MG63 (cell line): ENCODE measurements at regions not wholly inside any gene's neighbourhood (a gene's known extent, or its start where the extent isn't known, plus 50 kb on each side); places are given as distances from the start of the nearest gene placed in this dataset.
"Not testable (repeated sequence)": the region's sequence is repeated elsewhere in the genome, so short reads cannot be mapped to it uniquely, and the experiment has no call there.

Experiments
- DNase-seq: peaks from one replicate; pipeline ENCODE4 v3.0.0-alpha.2; 2020
- H3K27me3 ChIP-seq: fragments of 250-450 bp; sonication (Bioruptor Pico); 2 replicates; pipeline ENCODE4 v1.5.1; 2020; ENCODE audit warnings: mild to moderate bottlenecking, moderate library complexity
- H3K36me3 ChIP-seq: fragments of 250-450 bp; sonication (Bioruptor Pico); 2 replicates; pipeline ENCODE4 v1.5.1; 2020; ENCODE audit warnings: mild to moderate bottlenecking, moderate library complexity
- H3K4me3 ChIP-seq: fragments of 250-450 bp; sonication (Bioruptor Pico); 2 replicates; pipeline ENCODE4 v1.5.1; 2020; ENCODE audit warnings: mild to moderate bottlenecking, moderate library complexity
- H3K9me3 ChIP-seq: fragments of 250-450 bp; sonication (Bioruptor Pico); 2 replicates; pipeline ENCODE4 v1.5.1; 2020; ENCODE audit warnings: mild to moderate bottlenecking, moderate library complexity

- no peak overlapping the region for H3K4me3 ChIP-seq
- no peak for DNase-seq
- peaks cover 2% of the 10 kb centered on the region; the same call in 1 of the 2 replicates for H3K9me3 ChIP-seq
- H3K36me3 ChIP-seq: no peaks in the 10 kb centered on the region
- H3K27me3 ChIP-seq: no peaks in the 10 kb centered on the region
Observed at GRCh38 chr1:73327998-73328397, 870.0 kb downstream of the LRRIQ3 start.

DNA sequence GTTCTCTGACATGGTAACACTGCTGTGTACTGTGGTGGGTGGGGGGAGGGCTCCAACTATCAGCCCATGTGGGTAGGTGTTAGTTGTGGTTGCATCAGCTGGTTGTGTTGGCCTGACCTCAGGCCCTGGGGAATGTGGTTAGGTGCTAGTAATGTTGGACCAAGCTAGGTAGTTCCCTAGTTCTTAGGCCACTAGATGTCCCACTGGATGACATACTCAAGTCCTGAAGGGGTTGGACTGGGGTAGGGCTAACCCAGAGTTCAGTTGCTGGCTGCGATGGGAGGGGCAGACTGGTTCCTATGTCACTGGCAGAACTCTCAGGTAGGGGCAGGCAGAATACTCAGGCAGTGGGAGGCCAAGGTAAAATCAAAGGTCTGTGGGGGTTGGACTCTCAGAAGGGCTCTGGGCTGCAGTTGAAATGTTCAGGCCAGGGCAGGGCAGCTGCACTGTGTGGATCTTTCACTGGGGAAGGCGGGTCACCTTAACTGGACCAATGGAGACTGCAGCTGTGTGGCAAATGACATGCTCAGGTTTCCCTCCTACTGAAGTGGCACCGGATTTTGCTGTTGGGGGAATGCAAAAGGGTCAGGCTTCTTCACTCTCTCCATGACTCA is 870.7 kb downstream of the LRRIQ3 start:
- no peak for DNase-seq
- no peaks in the 10 kb centered on the region for H3K36me3 ChIP-seq
- no peaks in the 10 kb centered on the region for H3K9me3 ChIP-seq
- H3K4me3 ChIP-seq: no peak overlapping the region
- H3K27me3 ChIP-seq: no peaks in the 10 kb centered on the region

DNA sequence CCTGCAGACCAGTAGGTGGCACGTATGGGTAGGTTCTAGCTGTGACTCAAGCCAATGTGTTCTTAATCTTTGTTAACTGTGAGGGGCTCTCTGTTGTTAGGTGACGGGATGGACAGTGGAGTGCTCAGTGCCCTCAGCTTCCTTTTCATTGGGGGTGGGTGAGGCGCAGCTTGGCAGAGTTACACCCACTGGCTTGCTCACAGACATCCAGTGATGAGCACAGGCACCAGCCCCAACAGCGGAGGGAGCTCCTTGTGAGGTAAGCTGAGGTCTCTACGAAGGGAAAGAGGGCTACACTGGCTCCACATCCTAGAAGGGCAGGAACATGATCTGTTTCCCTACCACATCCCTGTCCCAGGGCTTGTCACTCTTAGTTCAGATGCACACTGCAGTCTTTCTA is 871.3 kb downstream of the LRRIQ3 start:
- no peak for DNase-seq
- H3K36me3 ChIP-seq: no peaks in the 10 kb centered on the region
- H3K27me3 ChIP-seq: no peaks in the 10 kb centered on the region
- no peak overlapping the region for H3K4me3 ChIP-seq
- H3K9me3 ChIP-seq: no peaks in the 10 kb centered on the region

GRCh38 chr1:73310797-73311381 is 887.1 kb downstream of the LRRIQ3 start:
- no peaks in the 10 kb centered on the region for H3K27me3 ChIP-seq
- no peak for DNase-seq
- H3K9me3 ChIP-seq: no peaks in the 10 kb centered on the region
- no peaks in the 10 kb centered on the region for H3K36me3 ChIP-seq
- no peak overlapping the region for H3K4me3 ChIP-seq

DNA sequence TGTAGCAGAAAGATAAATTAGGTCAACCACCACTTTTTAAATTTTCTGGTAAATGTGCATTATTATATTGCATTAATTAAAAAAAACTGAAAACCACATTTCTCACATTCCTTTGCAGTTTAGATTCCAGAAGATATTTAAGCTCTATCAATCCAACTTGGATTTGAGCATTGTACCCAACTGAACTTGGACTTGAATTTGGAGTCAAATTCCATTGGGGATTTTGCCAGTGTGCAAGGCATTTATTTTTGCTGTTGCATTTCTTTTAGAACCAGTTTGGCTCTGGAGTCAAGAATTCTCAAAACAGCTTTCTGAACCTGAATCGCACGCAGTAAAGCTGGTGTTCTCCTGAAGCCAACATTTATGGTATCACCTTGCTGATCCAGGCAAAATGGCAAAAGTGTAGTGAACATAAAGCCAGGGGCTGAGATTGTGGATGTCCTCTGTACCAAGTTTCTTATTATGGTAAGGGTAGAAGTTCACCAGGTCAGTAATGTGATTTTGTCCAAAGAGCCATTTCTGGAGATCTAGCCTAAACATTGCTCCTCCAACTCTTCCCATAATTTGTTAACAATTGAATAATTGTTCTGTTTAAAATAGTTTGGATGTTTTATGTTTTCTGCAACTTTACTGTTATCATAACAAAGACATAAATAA is 890.9 kb downstream of the LRRIQ3 start:
- DNase-seq: no peak
- Histone ChIP-seq H3K4me3 (no peak overlapping the region), H3K36me3 (no peaks in the 10 kb centered on the region), H3K9me3 (no peaks in the 10 kb centered on the region), H3K27me3 (no peaks in the 10 kb centered on the region)

GRCh38 chr1:73273886-73274285 is 924.1 kb downstream of the LRRIQ3 start:
- H3K4me3 ChIP-seq: no peak overlapping the region
- no peak for DNase-seq
- H3K36me3 ChIP-seq: no peaks in the 10 kb centered on the region
- H3K27me3 ChIP-seq: no peaks in the 10 kb centered on the region
- H3K9me3 ChIP-seq: no peaks in the 10 kb centered on the region

DNA sequence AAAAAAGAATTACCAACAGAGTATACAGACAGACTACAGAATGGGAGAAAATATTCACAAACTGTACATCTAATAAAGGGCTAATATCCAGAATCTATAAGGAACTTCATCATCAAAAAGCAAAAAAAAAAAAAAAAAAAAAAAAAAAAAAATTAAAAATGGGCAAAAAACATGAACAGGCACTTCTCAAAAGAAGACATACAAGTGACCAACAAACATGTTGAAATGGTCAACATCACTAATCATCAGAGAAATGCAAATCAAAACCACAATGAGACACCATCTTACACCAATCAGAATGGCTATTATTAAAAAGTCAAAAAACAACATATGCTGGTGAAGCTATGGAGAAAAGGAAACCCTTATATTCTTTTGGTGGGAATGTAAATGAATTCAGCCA is 952.8 kb downstream of the LRRIQ3 start:
- not testable (repeated sequence) for H3K4me3 ChIP-seq, H3K9me3 ChIP-seq, H3K36me3 ChIP-seq, H3K27me3 ChIP-seq, DNase-seq

GRCh38 chr1:73218995-73219546 is 936.7 kb upstream of the NEGR1 start:
- Histone ChIP-seq H3K4me3 (no peak overlapping the region), H3K9me3 (no peaks in the 10 kb centered on the region), H3K36me3 (no peaks in the 10 kb centered on the region), H3K27me3 (no peaks in the 10 kb centered on the region)
- DNase-seq: no peak

- Histone ChIP-seq H3K36me3 (no peaks in the 10 kb centered on the region), H3K27me3 (no peaks in the 10 kb centered on the region), H3K4me3 (no peak overlapping the region), H3K9me3 (no peaks in the 10 kb centered on the region)
- DNase-seq: no peak
Observed at GRCh38 chr1:73205294-73205973, 923.1 kb upstream of the NEGR1 start.

DNA sequence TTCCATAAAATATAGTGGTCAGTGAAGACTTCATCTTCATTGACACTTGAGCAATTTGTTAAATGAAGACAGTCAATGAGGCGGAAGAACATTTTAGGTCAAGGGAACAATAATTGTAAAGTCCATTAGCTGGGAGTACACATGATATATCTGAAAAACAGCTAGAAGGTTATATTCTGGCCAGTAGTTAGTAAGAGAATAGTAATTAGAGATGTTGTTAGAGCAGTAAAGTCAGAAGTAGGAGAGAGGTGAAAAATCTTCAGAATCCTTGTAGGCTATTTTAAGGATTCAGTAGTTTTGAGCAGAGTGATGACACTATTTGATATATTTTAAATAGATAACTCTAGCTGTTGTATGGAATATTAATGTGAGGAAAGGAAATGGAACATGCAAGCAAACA is 915.6 kb upstream of the NEGR1 start:
- H3K36me3 ChIP-seq: no peaks in the 10 kb centered on the region
- no peaks in the 10 kb centered on the region for H3K9me3 ChIP-seq
- no peak for DNase-seq
- no peak overlapping the region for H3K4me3 ChIP-seq
- no peaks in the 10 kb centered on the region for H3K27me3 ChIP-seq

DNA sequence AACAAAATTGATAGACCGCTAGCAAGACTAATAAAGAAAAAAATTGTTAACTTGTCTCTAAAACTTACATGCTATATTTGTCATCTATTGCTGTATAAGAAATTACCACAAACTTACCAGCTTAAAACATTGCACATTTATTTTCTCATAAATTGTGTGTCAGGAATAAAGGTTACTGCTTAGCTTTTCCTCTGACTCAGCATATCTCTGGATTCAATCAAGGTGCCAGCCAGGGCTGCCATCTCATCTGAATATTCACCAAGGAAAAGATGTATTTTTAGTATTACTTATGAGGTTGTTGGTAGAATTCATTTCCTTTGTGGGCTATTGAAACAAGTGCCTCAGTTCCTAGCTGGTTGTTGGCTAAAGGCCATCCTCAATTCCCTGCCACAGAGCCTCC is 912.6 kb upstream of the NEGR1 start:
- no peak for DNase-seq
- H3K36me3 ChIP-seq: no peaks in the 10 kb centered on the region
- H3K27me3 ChIP-seq: no peaks in the 10 kb centered on the region
- no peaks in the 10 kb centered on the region for H3K9me3 ChIP-seq
- no peak overlapping the region for H3K4me3 ChIP-seq

DNA sequence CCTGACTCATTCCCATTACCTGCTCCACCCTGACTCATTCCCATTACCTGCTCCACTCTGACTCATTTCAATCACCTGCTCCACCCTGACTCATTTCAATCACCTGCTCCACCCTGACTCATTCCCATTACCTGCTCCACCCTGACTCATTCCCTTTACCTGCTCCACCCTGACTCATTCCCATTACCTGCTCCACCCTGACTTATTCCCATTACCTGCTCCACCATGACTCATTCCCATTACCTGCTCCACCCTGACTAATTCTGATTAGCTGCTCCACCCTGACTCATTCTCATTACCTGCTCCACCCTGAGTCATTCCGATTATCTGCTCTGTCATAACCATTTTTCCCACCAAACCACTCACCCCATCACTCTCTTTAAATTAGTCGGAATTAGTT is 901.2 kb upstream of the NEGR1 start:
- H3K9me3 ChIP-seq: not testable (repeated sequence)

GRCh38 chr1:73181190-73181540 is 898.8 kb upstream of the NEGR1 start:
- Histone ChIP-seq H3K36me3 (no peaks in the 10 kb centered on the region), H3K4me3 (no peak overlapping the region), H3K9me3 (no peaks in the 10 kb centered on the region), H3K27me3 (no peaks in the 10 kb centered on the region)
- no peak for DNase-seq

More for the DNA sequence above, 901.2 kb upstream of the NEGR1 start:
- not testable (repeated sequence) for H3K36me3 ChIP-seq, H3K27me3 ChIP-seq, H3K4me3 ChIP-seq, DNase-seq

DNA sequence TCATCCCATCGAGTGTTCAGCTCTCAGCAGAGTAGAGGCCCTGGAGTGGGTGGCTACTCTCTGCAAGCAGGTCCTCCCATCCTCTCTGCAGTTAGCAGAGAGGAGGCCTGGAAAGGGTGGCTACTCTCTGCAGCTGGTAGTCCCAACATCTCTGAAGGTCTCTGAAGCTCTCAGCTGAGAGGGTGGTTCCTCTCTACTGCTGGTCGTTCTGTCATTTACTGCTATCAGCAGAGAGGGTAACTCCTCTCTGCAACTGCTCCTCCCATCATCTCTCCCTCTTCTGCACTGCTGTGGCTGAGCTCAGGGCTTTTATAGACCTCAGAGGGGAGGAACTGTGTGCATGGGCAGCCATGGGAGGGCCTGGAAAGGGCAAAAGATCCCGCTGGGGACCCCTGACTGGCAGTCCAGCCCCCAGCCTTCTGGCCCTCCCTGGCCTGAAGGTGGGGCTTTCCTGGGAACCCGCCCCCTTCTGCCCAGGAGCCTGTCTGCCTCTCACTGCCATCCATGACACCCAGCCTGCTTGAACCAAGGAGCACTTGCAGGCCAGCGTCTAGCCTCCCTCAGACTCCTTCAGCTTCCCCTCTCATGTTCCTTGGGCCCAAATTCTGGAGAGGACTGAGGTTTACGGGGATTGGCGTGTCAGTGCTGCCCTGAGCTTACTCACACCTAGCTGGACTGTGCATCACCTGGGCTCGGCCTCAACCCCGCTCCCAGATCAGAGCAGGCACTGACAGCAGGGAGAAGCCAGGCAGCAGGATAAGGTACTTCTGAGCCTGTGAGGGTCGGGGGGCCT is 898.3 kb upstream of the NEGR1 start:
- DNase-seq: no peak
- H3K36me3 ChIP-seq: no peaks in the 10 kb centered on the region
- no peaks in the 10 kb centered on the region for H3K27me3 ChIP-seq
- no peak overlapping the region for H3K4me3 ChIP-seq
- no peaks in the 10 kb centered on the region for H3K9me3 ChIP-seq

DNA sequence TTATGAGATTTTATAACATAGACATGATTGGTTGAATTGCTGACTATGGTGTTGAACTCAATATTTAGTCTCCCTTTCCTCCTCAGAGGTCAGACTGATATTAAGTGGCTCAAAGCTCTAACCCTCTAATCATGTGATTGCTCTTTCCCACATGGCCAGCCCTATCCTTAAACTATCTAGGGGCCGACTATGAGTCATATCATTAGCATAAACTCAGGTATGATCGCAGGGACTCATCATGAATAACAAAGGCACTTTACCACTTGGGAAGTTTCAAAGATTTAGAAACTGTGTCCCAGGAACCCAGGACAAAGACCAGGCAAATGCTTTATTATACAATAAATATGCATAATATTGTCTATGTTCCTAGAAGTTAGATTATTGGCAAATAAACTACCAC is 894.6 kb upstream of the NEGR1 start:
- no peaks in the 10 kb centered on the region for H3K36me3 ChIP-seq
- DNase-seq: no peak
- H3K27me3 ChIP-seq: no peaks in the 10 kb centered on the region
- H3K9me3 ChIP-seq: no peaks in the 10 kb centered on the region
- no peak overlapping the region for H3K4me3 ChIP-seq

DNA sequence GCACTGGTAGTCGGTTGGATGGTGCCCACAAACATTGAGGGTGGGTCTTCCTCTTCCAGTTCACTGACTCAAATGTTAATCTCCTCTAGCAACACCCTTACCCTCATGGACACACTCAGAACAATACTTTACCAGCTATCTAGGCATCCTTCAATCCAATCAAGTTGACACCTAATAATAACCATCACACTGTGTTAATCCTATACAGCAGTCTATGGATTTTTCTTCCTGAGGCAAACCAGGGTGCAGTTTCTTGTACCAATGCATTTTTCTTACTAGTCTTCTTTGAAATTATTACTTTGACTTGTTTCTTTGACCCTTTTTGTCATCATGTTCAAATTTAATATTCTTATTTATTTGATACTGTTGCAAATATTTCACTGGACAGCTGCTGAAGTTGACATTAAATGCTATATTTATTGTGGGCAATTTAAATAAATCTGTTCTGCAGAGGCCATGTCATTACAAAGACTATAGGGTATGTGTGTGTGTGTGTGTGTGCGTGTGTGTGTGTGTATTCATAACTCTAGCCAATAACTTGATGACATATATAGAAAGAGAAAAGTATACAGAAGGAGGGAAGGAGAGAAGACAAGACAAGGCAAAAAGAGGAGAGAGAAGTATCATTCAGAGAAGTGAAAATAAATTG is 884.8 kb upstream of the NEGR1 start:
- DNase-seq: no peak
- Histone ChIP-seq H3K36me3 (no peaks in the 10 kb centered on the region), H3K27me3 (no peaks in the 10 kb centered on the region; the same call in 1 of the 2 replicates), H3K9me3 (no peaks in the 10 kb centered on the region), H3K4me3 (no peak overlapping the region)
